ENCODE measurements at regions not wholly inside any gene's neighbourhood (a gene's known extent, or its start where the extent isn't known, plus 50 kb on each side); places are given as distances from the start of the nearest gene placed in this dataset.
"Not testable (repeated sequence)": the region's sequence is repeated elsewhere in the genome, so short reads cannot be mapped to it uniquely, and the experiment has no call there.

GRCh38 chr10:44569193-44570091, 184.5 kb upstream of the CXCL12 start:
- no peak for DNase-seq

- DNase-seq: no peak
These were observed 186.8 kb upstream of the CXCL12 start for GRCh38 chr10:44571701-44572100.

GRCh38 chr10:44572146-44572545, 187.2 kb upstream of the CXCL12 start:
- no peak for DNase-seq

- DNase-seq: no peak
These were observed 188.9 kb upstream of the CXCL12 start for GRCh38 chr10:44573821-44574220.

- DNase-seq: no peak
These were observed 189.9 kb upstream of the CXCL12 start for GRCh38 chr10:44574596-44575480.

GRCh38 chr10:44575601-44576380, 190.9 kb upstream of the CXCL12 start:
- DNase-seq: no peak

GRCh38 chr10:44576702-44577191, 191.8 kb upstream of the CXCL12 start:
- DNase-seq: no peak

GRCh38 chr10:44577533-44577932, 192.6 kb upstream of the CXCL12 start:
- DNase-seq: no peak

- DNase-seq: no peak
These were observed 193.4 kb upstream of the CXCL12 start for GRCh38 chr10:44578271-44578670.

GRCh38 chr10:44578963-44579362, 194.1 kb upstream of the CXCL12 start:
- not testable (repeated sequence) for DNase-seq

- no peak for DNase-seq
These were observed 197.1 kb upstream of the CXCL12 start for GRCh38 chr10:44581996-44582395.

- no peak for DNase-seq
These were observed 202.8 kb upstream of the CXCL12 start for GRCh38 chr10:44587488-44588318.

- no peak for DNase-seq
These were observed 204.5 kb upstream of the CXCL12 start for GRCh38 chr10:44589181-44589943.

GRCh38 chr10:44589944-44590449, 205.1 kb upstream of the CXCL12 start:
- DNase-seq: no peak

GRCh38 chr10:44591911-44592310, 207.0 kb upstream of the CXCL12 start:
- DNase-seq: no peak

- DNase-seq: no peak
These were observed 209.1 kb upstream of the CXCL12 start for GRCh38 chr10:44593952-44594351.

GRCh38 chr10:44607116-44607515, 222.2 kb upstream of the CXCL12 start:
- DNase-seq: no peak

GRCh38 chr10:44618910-44619309, 234.0 kb upstream of the CXCL12 start:
- DNase-seq: no peak

GRCh38 chr10:44619521-44619920, 234.6 kb upstream of the CXCL12 start:
- DNase-seq: no peak

GRCh38 chr10:44619975-44620374, 235.1 kb upstream of the CXCL12 start:
- no peak for DNase-seq
